HG02763 (cell line): ENCODE measurements at regions not wholly inside any gene's neighbourhood (a gene's known extent, or its start where the extent isn't known, plus 50 kb on each side); places are given as distances from the start of the nearest gene placed in this dataset.
A peak's percentile ranks its signal among the peaks of the same experiment; 100 is the strongest.

Source experiments
- ATAC-seq: cut with Tn5 transposase; IDR thresholded peaks from one replicate; pipeline ENCODE4 v1.9.1; 2021; ENCODE audit warnings: mild to moderate bottlenecking, moderate library complexity; ENCODE audit not compliant: unreplicated experiment

- ATAC-seq, result no peak
Observed at GRCh38 chr2:189267925-189268579, 88.5 kb upstream of the COL5A2 start.

DNA sequence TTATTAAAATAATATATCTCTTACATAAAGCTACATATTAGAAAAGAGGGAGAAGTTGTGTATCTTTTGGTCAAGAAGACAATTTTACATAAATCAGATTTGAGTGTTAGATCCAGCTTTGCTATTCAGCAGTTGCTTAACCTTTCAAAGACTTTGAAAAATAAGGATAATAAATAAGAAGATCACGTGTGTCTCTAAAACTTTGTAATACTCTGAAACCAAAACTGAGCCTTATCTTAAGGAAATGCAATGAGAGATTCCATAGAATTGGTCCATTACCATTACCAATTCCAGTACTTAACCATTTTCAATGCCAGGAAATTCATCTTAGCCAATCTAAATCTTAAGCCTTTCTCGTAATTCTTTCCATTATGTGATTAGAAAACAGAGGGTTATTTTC, 89.2 kb upstream of the COL5A2 start:
- ATAC-seq, result no peak

GRCh38 chr2:189273734-189274133, 94.2 kb upstream of the COL5A2 start:
- no peak for ATAC-seq

DNA sequence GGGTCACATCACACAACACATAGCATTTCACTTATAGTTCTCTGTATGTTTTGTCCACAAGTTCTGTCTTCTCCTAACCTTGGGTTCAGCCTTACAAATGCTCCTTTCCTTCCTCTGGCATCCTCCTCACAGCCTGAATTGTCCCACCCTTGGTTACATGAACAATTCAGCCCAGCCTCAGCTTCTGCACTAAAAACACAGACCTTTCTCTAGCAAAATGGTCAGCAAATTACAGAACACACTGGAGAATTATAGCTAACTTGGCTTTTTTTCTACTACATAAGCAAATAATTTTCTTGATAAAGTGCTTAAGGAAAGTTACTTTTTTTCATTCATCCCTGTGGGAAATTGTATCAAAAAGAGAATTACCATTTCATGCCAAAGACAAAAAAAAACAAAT, 94.8 kb upstream of the COL5A2 start:
- ATAC-seq, result no peak

DNA sequence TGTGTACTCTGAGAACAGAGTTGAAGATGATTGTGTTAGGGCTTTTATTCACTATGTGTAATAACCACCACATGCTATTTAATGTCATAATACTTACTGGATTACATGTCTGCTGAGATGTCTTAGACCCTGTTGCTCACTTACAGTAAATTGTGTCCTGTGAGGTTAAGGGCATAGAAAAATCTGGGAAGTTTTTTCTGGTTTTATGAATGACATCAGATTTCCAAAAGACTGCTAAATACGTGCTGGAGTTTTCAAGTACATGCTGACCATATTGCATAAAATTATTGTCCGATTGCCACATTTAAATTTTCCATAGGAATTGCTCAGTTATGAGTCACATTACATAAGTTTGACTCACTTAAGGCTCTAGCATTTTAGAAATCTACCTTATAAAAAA, 96.7 kb upstream of the COL5A2 start:
- no peak for ATAC-seq

GRCh38 chr2:189281201-189281600, 101.6 kb upstream of the COL5A2 start:
- no peak for ATAC-seq

- ATAC-seq, result no peak
Observed at GRCh38 chr2:189285349-189285748, 105.8 kb upstream of the COL5A2 start.

GRCh38 chr2:189285962-189286645, 106.5 kb upstream of the COL5A2 start:
- ATAC-seq, result no peak

DNA sequence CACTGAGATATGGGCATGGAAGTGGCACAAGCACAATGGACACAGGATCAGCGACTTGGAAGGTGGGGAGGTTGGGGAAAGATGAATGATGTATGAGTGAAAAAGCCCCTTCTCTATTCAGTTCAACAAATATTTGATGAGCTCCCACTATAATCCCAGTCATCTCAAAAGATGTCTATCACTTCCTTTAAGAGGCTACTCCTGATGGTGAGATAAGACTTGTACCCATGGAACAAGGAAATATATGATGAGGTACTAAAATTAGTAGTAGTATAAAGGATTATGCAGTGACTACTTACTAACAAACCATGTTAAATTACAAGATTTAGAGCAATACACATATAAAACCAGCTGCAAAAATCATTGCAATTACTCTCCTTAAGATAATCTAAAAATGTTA, 107.8 kb upstream of the COL5A2 start:
- ATAC-seq, result no peak

DNA sequence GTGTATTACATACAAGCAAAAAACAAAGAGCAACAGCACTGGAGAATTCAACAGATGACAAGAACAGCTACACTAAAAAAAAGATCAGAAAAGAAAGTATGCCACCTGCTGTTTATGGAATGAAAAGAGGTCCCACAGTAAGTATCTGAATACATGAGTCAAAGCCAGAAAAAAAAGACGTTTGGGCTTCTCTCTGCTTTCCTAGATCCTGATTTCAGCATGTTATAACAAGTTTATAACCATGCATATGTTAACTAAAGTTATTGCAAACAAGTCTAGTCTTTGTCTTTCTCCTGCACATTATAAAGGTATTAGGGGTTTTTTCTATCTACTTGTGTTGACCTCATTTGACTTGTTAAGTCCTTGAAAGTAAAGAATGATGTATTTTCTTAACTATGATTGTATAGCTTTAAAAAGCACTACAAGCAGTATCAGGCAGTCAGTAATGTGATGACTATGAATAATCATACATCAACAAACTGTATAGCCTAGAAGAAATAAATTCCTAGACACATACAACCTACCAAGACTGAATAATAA, 108.5 kb upstream of the COL5A2 start:
- peak; percentile 50 for ATAC-seq

GRCh38 chr2:189291460-189291859, 111.9 kb upstream of the COL5A2 start:
- ATAC-seq, result no peak

GRCh38 chr2:189293164-189293563, 113.6 kb upstream of the COL5A2 start:
- no peak for ATAC-seq

GRCh38 chr2:189297446-189297845, 117.9 kb upstream of the COL5A2 start:
- no peak for ATAC-seq

DNA sequence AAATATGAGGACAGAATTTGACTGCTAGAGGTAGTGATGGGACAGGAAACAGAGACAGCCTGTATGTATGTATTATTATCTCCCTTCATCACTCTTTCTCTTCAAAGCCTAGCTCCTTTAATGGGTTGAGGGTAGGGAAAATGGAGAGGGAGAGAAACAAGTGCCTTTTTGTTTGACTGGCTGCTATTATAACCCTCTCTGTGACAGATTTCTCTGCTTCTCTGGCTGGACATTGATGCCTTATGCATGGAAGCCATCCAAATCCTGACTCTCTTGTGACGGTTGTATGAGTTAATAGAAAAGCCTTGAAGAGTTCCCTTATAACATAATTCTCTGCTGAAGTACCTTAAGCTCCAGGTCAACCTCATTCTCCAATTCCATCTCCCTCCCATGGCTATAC, 118.5 kb upstream of the COL5A2 start:
- no peak for ATAC-seq

DNA sequence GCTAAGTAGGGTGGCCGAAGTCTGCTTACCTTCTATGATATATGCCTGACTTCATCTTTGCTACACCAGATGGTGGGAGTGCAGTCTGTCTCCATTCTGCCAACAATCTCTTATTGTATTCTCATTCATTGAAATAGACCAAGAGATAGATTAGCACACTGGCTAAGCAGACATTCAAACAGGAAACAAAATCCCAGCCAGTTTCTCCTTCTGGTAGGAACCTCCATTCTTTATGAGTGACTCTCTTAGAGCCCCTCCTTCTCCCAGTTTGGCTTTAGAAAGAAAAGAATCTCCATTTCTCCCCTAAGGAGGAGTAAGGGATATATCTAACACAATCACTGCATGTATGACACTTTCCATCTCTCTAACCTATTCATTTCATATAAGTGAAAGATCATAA, 118.9 kb upstream of the COL5A2 start:
- ATAC-seq, result no peak

- ATAC-seq, result no peak
Observed at GRCh38 chr2:189299974-189300373, 120.4 kb upstream of the COL5A2 start.

- ATAC-seq, result no peak
Observed at GRCh38 chr2:189300916-189301315, 121.4 kb upstream of the COL5A2 start.

GRCh38 chr2:189302274-189302948, 122.8 kb upstream of the COL5A2 start:
- no peak for ATAC-seq

- ATAC-seq, result no peak
Observed at GRCh38 chr2:189304360-189304759, 124.8 kb upstream of the COL5A2 start.

DNA sequence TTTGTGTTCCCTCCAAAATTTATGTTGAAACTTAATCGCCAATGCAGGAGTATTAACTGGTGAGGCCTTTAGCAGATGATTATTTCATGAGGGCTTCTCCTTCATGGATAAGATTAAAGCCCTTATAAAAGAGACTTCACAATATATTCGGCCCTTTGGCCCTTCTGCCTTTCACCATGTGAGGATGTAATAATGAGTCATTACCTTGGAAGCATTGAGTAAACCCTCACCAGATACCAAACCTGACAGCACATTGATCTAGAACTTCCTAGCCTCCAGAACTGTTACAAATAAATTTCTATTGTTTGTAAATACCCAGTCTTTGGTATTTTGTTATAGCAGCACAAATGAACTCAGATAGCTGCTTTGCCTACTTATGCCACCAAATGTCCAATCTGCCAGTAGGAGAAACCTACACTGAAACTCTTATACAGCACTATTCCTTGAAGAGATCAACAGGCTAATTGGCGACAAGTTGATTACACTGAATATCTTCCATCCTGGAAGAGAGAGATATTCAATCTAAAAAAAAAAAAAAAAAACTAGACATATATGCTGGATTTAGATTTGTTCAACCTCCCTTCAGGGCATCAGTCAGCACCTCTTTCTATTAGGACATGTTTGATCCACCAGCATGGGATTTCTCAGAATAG, 125.9 kb upstream of the COL5A2 start:
- ATAC-seq, result no peak

DNA sequence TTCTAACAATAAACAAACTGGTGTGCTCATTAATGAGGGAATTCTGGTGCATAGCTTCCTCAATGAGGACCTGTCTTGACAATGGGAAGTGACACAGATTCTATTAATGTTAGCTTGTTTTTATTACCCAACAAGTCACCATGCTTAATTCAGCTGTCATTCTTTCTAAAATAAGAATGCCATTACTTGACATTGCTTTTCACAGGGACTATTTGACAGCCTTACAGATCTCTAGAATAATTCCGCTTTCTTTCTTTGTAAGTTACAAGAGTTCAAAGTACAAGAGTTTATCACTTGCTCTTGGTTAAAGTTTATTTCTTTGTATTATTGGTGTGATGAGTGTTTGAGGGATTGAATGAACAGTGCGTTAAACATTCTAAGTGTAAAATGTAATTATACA, 127.0 kb upstream of the COL5A2 start:
- ATAC-seq, result no peak
